ENCODE measurements at regions not wholly inside any gene's neighbourhood (a gene's known extent, or its start where the extent isn't known, plus 50 kb on each side); places are given as distances from the start of the nearest gene placed in this dataset.
"Not testable (repeated sequence)": the region's sequence is repeated elsewhere in the genome, so short reads cannot be mapped to it uniquely, and the experiment has no call there.

- no peak for DNase-seq
These were observed 460.4 kb upstream of the RORB start for GRCh38 chr9:74036549-74037231.

- no peak for DNase-seq
These were observed 459.9 kb upstream of the RORB start for GRCh38 chr9:74037274-74037673.

- DNase-seq: no peak
These were observed 455.5 kb upstream of the RORB start for GRCh38 chr9:74041588-74041987.

- no peak for DNase-seq
These were observed 452.3 kb upstream of the RORB start for GRCh38 chr9:74044844-74045243.

- no peak for DNase-seq
These were observed 441.1 kb upstream of the RORB start for GRCh38 chr9:74056023-74056422.

- DNase-seq: not testable (repeated sequence)
These were observed 440.1 kb upstream of the RORB start for GRCh38 chr9:74057051-74057450.

GRCh38 chr9:74064702-74065101, 432.4 kb upstream of the RORB start:
- no peak for DNase-seq

- no peak for DNase-seq
These were observed 431.0 kb upstream of the RORB start for GRCh38 chr9:74066128-74066527.

GRCh38 chr9:74066605-74067004, 430.5 kb upstream of the RORB start:
- DNase-seq: no peak

GRCh38 chr9:74071502-74071901, 425.6 kb upstream of the RORB start:
- no peak for DNase-seq

- DNase-seq: no peak
These were observed 423.2 kb upstream of the RORB start for GRCh38 chr9:74073897-74074296.

- DNase-seq: no peak
These were observed 418.5 kb upstream of the RORB start for GRCh38 chr9:74078647-74079046.

- not testable (repeated sequence) for DNase-seq
These were observed 416.5 kb upstream of the RORB start for GRCh38 chr9:74080652-74081051.

- no peak for DNase-seq
These were observed 413.3 kb upstream of the RORB start for GRCh38 chr9:74083681-74084433.

GRCh38 chr9:74085384-74086037, 411.6 kb upstream of the RORB start:
- DNase-seq: not testable (repeated sequence)

GRCh38 chr9:74090921-74091320, 406.2 kb upstream of the RORB start:
- DNase-seq: not testable (repeated sequence)

- no peak for DNase-seq
These were observed 404.7 kb upstream of the RORB start for GRCh38 chr9:74092491-74092834.

- not testable (repeated sequence) for DNase-seq
These were observed 403.1 kb upstream of the RORB start for GRCh38 chr9:74094037-74094436.

GRCh38 chr9:74094766-74095165, 402.4 kb upstream of the RORB start:
- no peak for DNase-seq

- no peak for DNase-seq
These were observed 401.2 kb upstream of the RORB start for GRCh38 chr9:74095925-74096324.

- DNase-seq: no peak
These were observed 400.7 kb upstream of the RORB start for GRCh38 chr9:74096420-74096819.

- no peak for DNase-seq
These were observed 397.1 kb upstream of the RORB start for GRCh38 chr9:74100042-74100441.

GRCh38 chr9:74102148-74102547, 395.0 kb upstream of the RORB start:
- not testable (repeated sequence) for DNase-seq

- DNase-seq: no peak
These were observed 394.4 kb upstream of the RORB start for GRCh38 chr9:74102702-74103101.
